ENCODE measurements at regions not wholly inside any gene's neighbourhood (a gene's known extent, or its start where the extent isn't known, plus 50 kb on each side); places are given as distances from the start of the nearest gene placed in this dataset.

GRCh38 chr2:164145093-164145987 is 409.5 kb upstream of the FIGN start:
- no peaks in the 10 kb centered on the region for H3K27me3 ChIP-seq (ENCODE audit: control insufficient read depth in 3 of 3, insufficient read depth in 3 of 3, low read length in 3 of 3)
- no peak overlapping the region for H3K27ac ChIP-seq (ENCODE audit: low read depth in 1 of 3, low read length in 2 of 3)
- no peak for FAIRE-seq
- H3K9me3 ChIP-seq (ENCODE audit: control insufficient read depth in 2 of 2, insufficient read depth in 1 of 2, low read depth in 1 of 2, low read length in 1 of 2), result no peaks in the 10 kb centered on the region
- 44 to 59% (median 51%) methylated on average over 3 of the region's 3 CpGs for WGBS, 3 donors
- H3K4me1 ChIP-seq (ENCODE audit: control insufficient read depth in 3 of 3, insufficient read depth in 2 of 3, low read depth in 1 of 3, low read length in 2 of 3), result no peaks in the 10 kb centered on the region
- H3K36me3 ChIP-seq (ENCODE audit: control insufficient read depth in 3 of 3, insufficient read depth in 2 of 3, low read depth in 1 of 3, low read length in 3 of 3), result no peaks in the 10 kb centered on the region
- no peak for DNase-seq
- H3K4me3 ChIP-seq (ENCODE audit: low read depth in 1 of 3, low read length in 3 of 3), result no peak overlapping the region

- Histone ChIP-seq H3K4me3 (ENCODE audit: low read depth in 1 of 3, low read length in 3 of 3) (no peak overlapping the region), H3K36me3 (ENCODE audit: control insufficient read depth in 3 of 3, insufficient read depth in 2 of 3, low read depth in 1 of 3, low read length in 3 of 3) (no peaks in the 10 kb centered on the region), H3K27ac (ENCODE audit: low read depth in 1 of 3, low read length in 2 of 3) (no peak overlapping the region), H3K4me1 (ENCODE audit: control insufficient read depth in 3 of 3, insufficient read depth in 2 of 3, low read depth in 1 of 3, low read length in 2 of 3) (no peaks in the 10 kb centered on the region), H3K9me3 (ENCODE audit: control insufficient read depth in 2 of 2, insufficient read depth in 1 of 2, low read depth in 1 of 2, low read length in 1 of 2) (no peaks in the 10 kb centered on the region), H3K27me3 (ENCODE audit: control insufficient read depth in 3 of 3, insufficient read depth in 3 of 3, low read length in 3 of 3) (no peaks in the 10 kb centered on the region)
- 93 to 95% (median 95%) methylated on average over 29 of the region's 29 CpGs for WGBS, 3 donors
- FAIRE-seq (no peak), DNase-seq (no peak)
These were observed 407.5 kb upstream of the FIGN start for GRCh38 chr2:164143183-164143930.

- Histone ChIP-seq H3K4me1 (ENCODE audit: control insufficient read depth in 3 of 3, insufficient read depth in 2 of 3, low read depth in 1 of 3, low read length in 2 of 3) (no peaks in the 10 kb centered on the region), H3K27ac (ENCODE audit: low read depth in 1 of 3, low read length in 2 of 3) (no peak overlapping the region), H3K9me3 (ENCODE audit: control insufficient read depth in 2 of 2, insufficient read depth in 1 of 2, low read depth in 1 of 2, low read length in 1 of 2) (no peaks in the 10 kb centered on the region), H3K4me3 (ENCODE audit: low read depth in 1 of 3, low read length in 3 of 3) (no peak overlapping the region), H3K27me3 (ENCODE audit: control insufficient read depth in 3 of 3, insufficient read depth in 3 of 3, low read length in 3 of 3) (no peaks in the 10 kb centered on the region), H3K36me3 (ENCODE audit: control insufficient read depth in 3 of 3, insufficient read depth in 2 of 3, low read depth in 1 of 3, low read length in 3 of 3) (no peaks in the 10 kb centered on the region)
- DNase-seq, result no peak
- no peak for FAIRE-seq
- WGBS, 3 donors, result 96 to 98% (median 96%) methylated on average over 5 of the region's 5 CpGs
These were observed 406.9 kb upstream of the FIGN start for GRCh38 chr2:164142755-164143154.

GRCh38 chr2:164141271-164141670 is 405.5 kb upstream of the FIGN start:
- no peaks in the 10 kb centered on the region for H3K4me1 ChIP-seq (ENCODE audit: control insufficient read depth in 3 of 3, insufficient read depth in 2 of 3, low read depth in 1 of 3, low read length in 2 of 3)
- 35 to 48% (median 44%) methylated on average over 1 of the region's 1 CpG for WGBS, 3 donors
- no peak overlapping the region for H3K27ac ChIP-seq (ENCODE audit: low read depth in 1 of 3, low read length in 2 of 3)
- FAIRE-seq (no peak), DNase-seq (no peak)
- H3K27me3 ChIP-seq (ENCODE audit: control insufficient read depth in 3 of 3, insufficient read depth in 3 of 3, low read length in 3 of 3), result no peaks in the 10 kb centered on the region
- no peaks in the 10 kb centered on the region for H3K9me3 ChIP-seq (ENCODE audit: control insufficient read depth in 2 of 2, insufficient read depth in 1 of 2, low read depth in 1 of 2, low read length in 1 of 2)
- H3K4me3 ChIP-seq (ENCODE audit: low read depth in 1 of 3, low read length in 3 of 3), result no peak overlapping the region
- no peaks in the 10 kb centered on the region for H3K36me3 ChIP-seq (ENCODE audit: control insufficient read depth in 3 of 3, insufficient read depth in 2 of 3, low read depth in 1 of 3, low read length in 3 of 3)

- DNase-seq (no peak), FAIRE-seq (no peak)
- Histone ChIP-seq H3K27me3 (ENCODE audit: control insufficient read depth in 3 of 3, insufficient read depth in 3 of 3, low read length in 3 of 3) (no peaks in the 10 kb centered on the region), H3K27ac (ENCODE audit: low read depth in 1 of 3, low read length in 2 of 3) (no peak overlapping the region), H3K9me3 (ENCODE audit: control insufficient read depth in 2 of 2, insufficient read depth in 1 of 2, low read depth in 1 of 2, low read length in 1 of 2) (no peaks in the 10 kb centered on the region), H3K4me3 (ENCODE audit: low read depth in 1 of 3, low read length in 3 of 3) (no peak overlapping the region), H3K4me1 (ENCODE audit: control insufficient read depth in 3 of 3, insufficient read depth in 2 of 3, low read depth in 1 of 3, low read length in 2 of 3) (no peaks in the 10 kb centered on the region), H3K36me3 (ENCODE audit: control insufficient read depth in 3 of 3, insufficient read depth in 2 of 3, low read depth in 1 of 3, low read length in 3 of 3) (no peaks in the 10 kb centered on the region)
- WGBS, 3 donors, result 70 to 87% (median 77%) methylated on average over 4 of the region's 4 CpGs
These were observed 402.9 kb upstream of the FIGN start for GRCh38 chr2:164138750-164139149.

- no peaks in the 10 kb centered on the region for H3K4me1 ChIP-seq (ENCODE audit: control insufficient read depth in 3 of 3, insufficient read depth in 2 of 3, low read depth in 1 of 3, low read length in 2 of 3)
- no peak overlapping the region for H3K4me3 ChIP-seq (ENCODE audit: low read depth in 1 of 3, low read length in 3 of 3)
- FAIRE-seq, result no peak
- 72 to 78% (median 74%) methylated on average over 4 of the region's 4 CpGs for WGBS, 3 donors
- no peaks in the 10 kb centered on the region for H3K9me3 ChIP-seq (ENCODE audit: control insufficient read depth in 2 of 2, insufficient read depth in 1 of 2, low read depth in 1 of 2, low read length in 1 of 2)
- no peak overlapping the region for H3K27ac ChIP-seq (ENCODE audit: low read depth in 1 of 3, low read length in 2 of 3)
- no peak for DNase-seq
- no peaks in the 10 kb centered on the region for H3K36me3 ChIP-seq (ENCODE audit: control insufficient read depth in 3 of 3, insufficient read depth in 2 of 3, low read depth in 1 of 3, low read length in 3 of 3)
- no peaks in the 10 kb centered on the region for H3K27me3 ChIP-seq (ENCODE audit: control insufficient read depth in 3 of 3, insufficient read depth in 3 of 3, low read length in 3 of 3)
These were observed 398.5 kb upstream of the FIGN start for GRCh38 chr2:164134336-164134735.

- Histone ChIP-seq H3K27ac (ENCODE audit: low read depth in 1 of 3, low read length in 2 of 3) (no peak overlapping the region), H3K4me3 (ENCODE audit: low read depth in 1 of 3, low read length in 3 of 3) (no peak overlapping the region), H3K9me3 (ENCODE audit: control insufficient read depth in 2 of 2, insufficient read depth in 1 of 2, low read depth in 1 of 2, low read length in 1 of 2) (no peaks in the 10 kb centered on the region), H3K27me3 (ENCODE audit: control insufficient read depth in 3 of 3, insufficient read depth in 3 of 3, low read length in 3 of 3) (no peaks in the 10 kb centered on the region), H3K4me1 (ENCODE audit: control insufficient read depth in 3 of 3, insufficient read depth in 2 of 3, low read depth in 1 of 3, low read length in 2 of 3) (no peaks in the 10 kb centered on the region), H3K36me3 (ENCODE audit: control insufficient read depth in 3 of 3, insufficient read depth in 2 of 3, low read depth in 1 of 3, low read length in 3 of 3) (no peaks in the 10 kb centered on the region)
- FAIRE-seq (no peak), DNase-seq (no peak)
- 81 to 87% (median 86%) methylated on average over 9 of the region's 9 CpGs for WGBS, 3 donors
These were observed 392.2 kb upstream of the FIGN start for GRCh38 chr2:164127971-164128527.

GRCh38 chr2:164126960-164127660 is 391.3 kb upstream of the FIGN start:
- Histone ChIP-seq H3K4me1 (ENCODE audit: control insufficient read depth in 3 of 3, insufficient read depth in 2 of 3, low read depth in 1 of 3, low read length in 2 of 3) (no peaks in the 10 kb centered on the region), H3K36me3 (ENCODE audit: control insufficient read depth in 3 of 3, insufficient read depth in 2 of 3, low read depth in 1 of 3, low read length in 3 of 3) (no peaks in the 10 kb centered on the region), H3K27me3 (ENCODE audit: control insufficient read depth in 3 of 3, insufficient read depth in 3 of 3, low read length in 3 of 3) (no peaks in the 10 kb centered on the region), H3K27ac (ENCODE audit: low read depth in 1 of 3, low read length in 2 of 3) (no peak overlapping the region), H3K4me3 (ENCODE audit: low read depth in 1 of 3, low read length in 3 of 3) (no peak overlapping the region), H3K9me3 (ENCODE audit: control insufficient read depth in 2 of 2, insufficient read depth in 1 of 2, low read depth in 1 of 2, low read length in 1 of 2) (no peaks in the 10 kb centered on the region)
- 84 to 85% (median 85%) methylated on average over 7 of the region's 7 CpGs for WGBS, 3 donors
- DNase-seq (no peak), FAIRE-seq (no peak)
